ENCODE measurements at regions not wholly inside any gene's neighbourhood (a gene's known extent, or its start where the extent isn't known, plus 50 kb on each side); places are given as distances from the start of the nearest gene placed in this dataset.

GRCh38 chr13:106675311-106675710 is 107.4 kb upstream of the ARGLU1 start:
- TF ChIP-seq, protein P1, sequence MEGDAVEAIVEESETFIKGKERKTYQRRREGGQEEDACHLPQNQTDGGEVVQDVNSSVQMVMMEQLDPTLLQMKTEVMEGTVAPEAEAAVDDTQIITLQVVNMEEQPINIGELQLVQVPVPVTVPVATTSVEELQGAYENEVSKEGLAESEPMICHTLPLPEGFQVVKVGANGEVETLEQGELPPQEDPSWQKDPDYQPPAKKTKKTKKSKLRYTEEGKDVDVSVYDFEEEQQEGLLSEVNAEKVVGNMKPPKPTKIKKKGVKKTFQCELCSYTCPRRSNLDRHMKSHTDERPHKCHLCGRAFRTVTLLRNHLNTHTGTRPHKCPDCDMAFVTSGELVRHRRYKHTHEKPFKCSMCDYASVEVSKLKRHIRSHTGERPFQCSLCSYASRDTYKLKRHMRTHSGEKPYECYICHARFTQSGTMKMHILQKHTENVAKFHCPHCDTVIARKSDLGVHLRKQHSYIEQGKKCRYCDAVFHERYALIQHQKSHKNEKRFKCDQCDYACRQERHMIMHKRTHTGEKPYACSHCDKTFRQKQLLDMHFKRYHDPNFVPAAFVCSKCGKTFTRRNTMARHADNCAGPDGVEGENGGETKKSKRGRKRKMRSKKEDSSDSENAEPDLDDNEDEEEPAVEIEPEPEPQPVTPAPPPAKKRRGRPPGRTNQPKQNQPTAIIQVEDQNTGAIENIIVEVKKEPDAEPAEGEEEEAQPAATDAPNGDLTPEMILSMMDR (conservative IDR thresholded peaks at IDR 0.05), result no peak
- TF ChIP-seq ZFX (IDR thresholded peaks at IDR 0.05), result no peak

All from C4-2B (cell line).